ENCODE measurements at regions not wholly inside any gene's neighbourhood (a gene's known extent, or its start where the extent isn't known, plus 50 kb on each side); places are given as distances from the start of the nearest gene placed in this dataset.

DNA sequence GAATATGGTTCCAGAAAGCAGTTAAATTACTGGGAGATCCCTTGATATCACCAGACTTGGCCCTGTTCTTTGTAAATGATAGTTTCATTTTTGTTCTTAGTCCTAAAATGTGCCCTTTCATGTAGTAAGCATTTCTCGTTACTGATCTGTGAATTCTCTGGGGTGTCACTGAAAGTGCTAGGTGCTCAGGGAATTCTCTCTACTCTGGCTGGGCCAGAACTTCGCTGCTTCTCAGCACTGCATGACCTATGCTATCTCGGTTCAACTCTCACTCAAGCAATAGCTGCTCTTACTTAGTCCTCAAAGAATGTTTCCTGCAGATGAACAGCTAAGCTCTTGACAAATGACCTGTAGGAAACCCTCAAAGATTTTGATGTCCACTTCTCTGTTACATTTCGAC lies 1144.3 kb downstream of the ADGRL3 start:
- no peak for TF ChIP-seq POLR2A (IDR thresholded peaks at IDR 0.05)
- TF ChIP-seq, protein P1, sequence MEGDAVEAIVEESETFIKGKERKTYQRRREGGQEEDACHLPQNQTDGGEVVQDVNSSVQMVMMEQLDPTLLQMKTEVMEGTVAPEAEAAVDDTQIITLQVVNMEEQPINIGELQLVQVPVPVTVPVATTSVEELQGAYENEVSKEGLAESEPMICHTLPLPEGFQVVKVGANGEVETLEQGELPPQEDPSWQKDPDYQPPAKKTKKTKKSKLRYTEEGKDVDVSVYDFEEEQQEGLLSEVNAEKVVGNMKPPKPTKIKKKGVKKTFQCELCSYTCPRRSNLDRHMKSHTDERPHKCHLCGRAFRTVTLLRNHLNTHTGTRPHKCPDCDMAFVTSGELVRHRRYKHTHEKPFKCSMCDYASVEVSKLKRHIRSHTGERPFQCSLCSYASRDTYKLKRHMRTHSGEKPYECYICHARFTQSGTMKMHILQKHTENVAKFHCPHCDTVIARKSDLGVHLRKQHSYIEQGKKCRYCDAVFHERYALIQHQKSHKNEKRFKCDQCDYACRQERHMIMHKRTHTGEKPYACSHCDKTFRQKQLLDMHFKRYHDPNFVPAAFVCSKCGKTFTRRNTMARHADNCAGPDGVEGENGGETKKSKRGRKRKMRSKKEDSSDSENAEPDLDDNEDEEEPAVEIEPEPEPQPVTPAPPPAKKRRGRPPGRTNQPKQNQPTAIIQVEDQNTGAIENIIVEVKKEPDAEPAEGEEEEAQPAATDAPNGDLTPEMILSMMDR (IDR thresholded peaks at IDR 0.05) = no peak

All from ovary (tissue), 3 donors.